ENCODE measurements at regions not wholly inside any gene's neighbourhood (a gene's known extent, or its start where the extent isn't known, plus 50 kb on each side); places are given as distances from the start of the nearest gene placed in this dataset.
A peak's percentile ranks its signal among the peaks of the same experiment; 100 is the strongest.

GRCh38 chr18:67864677-67865340 lies 348.3 kb upstream of the DSEL start:
- H3K9me3 ChIP-seq (ENCODE audit: control insufficient read depth in 4 of 4, low read length in 3 of 4): no peaks in the 10 kb centered on the region
- H3K4me1 ChIP-seq (ENCODE audit: control insufficient read depth in 4 of 4, insufficient read depth in 4 of 4, low read length in 3 of 4): no peaks in the 10 kb centered on the region
- 52% methylated on average over 2 of the region's 2 CpGs for WGBS
- TF ChIP-seq RAD21 (IDR thresholded peaks at IDR 0.05) (peak; percentile 56 to 61), EGR1 (IDR thresholded peaks at IDR 0.05; ENCODE audit: low read depth in 2 of 2) (no peak), RXRA (IDR thresholded peaks at IDR 0.05) (no peak)
- H3K27me3 ChIP-seq (ENCODE audit: control insufficient read depth in 4 of 4, insufficient read depth in 4 of 4, low read length in 3 of 4): no peaks in the 10 kb centered on the region
- no peak overlapping the region for H3K27ac ChIP-seq (ENCODE audit: low read depth in 1 of 2, low read length in 2 of 2)
- H3K9ac ChIP-seq (ENCODE audit: low read depth in 1 of 2, low read length in 2 of 2): no peak overlapping the region
- no peak overlapping the region for H3K4me3 ChIP-seq (ENCODE audit: low read depth in 1 of 3, low read length in 3 of 3)
- no peak for DNase-seq (ENCODE audit: low spot score)
- no peaks in the 10 kb centered on the region for H3K36me3 ChIP-seq (ENCODE audit: control insufficient read depth in 4 of 4, insufficient read depth in 3 of 4, low read depth in 1 of 4, low read length in 3 of 4)

- Histone ChIP-seq H3K4me3 (ENCODE audit: low read depth in 1 of 3, low read length in 3 of 3) (no peak overlapping the region), H3K27ac (ENCODE audit: low read depth in 1 of 2, low read length in 2 of 2) (no peak overlapping the region), H3K9me3 (ENCODE audit: control insufficient read depth in 4 of 4, low read length in 3 of 4) (peaks cover 0 to 3% (median 0%) of the 10 kb centered on the region in 4 donors), H3K27me3 (ENCODE audit: control insufficient read depth in 4 of 4, insufficient read depth in 4 of 4, low read length in 3 of 4) (peaks cover 0 to 2% (median 0%) of the 10 kb centered on the region in 4 donors), H3K9ac (ENCODE audit: low read depth in 1 of 2, low read length in 2 of 2) (no peak overlapping the region), H3K36me3 (ENCODE audit: control insufficient read depth in 4 of 4, insufficient read depth in 3 of 4, low read depth in 1 of 4, low read length in 3 of 4) (no peaks in the 10 kb centered on the region), H3K4me1 (ENCODE audit: control insufficient read depth in 4 of 4, insufficient read depth in 4 of 4, low read length in 3 of 4) (no peaks in the 10 kb centered on the region)
- no peak for DNase-seq (ENCODE audit: low spot score)
- no peak for TF ChIP-seq MAX (IDR thresholded peaks at IDR 0.05)
- TF ChIP-seq RAD21 (IDR thresholded peaks at IDR 0.05): no peak
- no peak for TF ChIP-seq GABPA (IDR thresholded peaks at IDR 0.05 in 1 of 2, conservative IDR thresholded peaks at IDR 0.05 in 1 of 2)
- WGBS: 91% methylated on average over 1 of the region's 1 CpG
These were observed 345.5 kb upstream of the DSEL start for GRCh38 chr18:67862069-67862468.

GRCh38 chr18:67854340-67854739 lies 337.8 kb upstream of the DSEL start:
- no peak overlapping the region for H3K27ac ChIP-seq (ENCODE audit: low read depth in 1 of 2, low read length in 2 of 2)
- H3K27me3 ChIP-seq (ENCODE audit: control insufficient read depth in 4 of 4, insufficient read depth in 4 of 4, low read length in 3 of 4): peaks cover 0 to 2% (median 0%) of the 10 kb centered on the region in 4 donors
- no peaks in the 10 kb centered on the region for H3K36me3 ChIP-seq (ENCODE audit: control insufficient read depth in 4 of 4, insufficient read depth in 3 of 4, low read depth in 1 of 4, low read length in 3 of 4)
- peaks cover 0 to 3% (median 0%) of the 10 kb centered on the region in 4 donors for H3K9me3 ChIP-seq (ENCODE audit: control insufficient read depth in 4 of 4, low read length in 3 of 4)
- TF ChIP-seq RAD21 (IDR thresholded peaks at IDR 0.05) (no peak), SP1 (IDR thresholded peaks at IDR 0.05) (no peak)
- peaks cover 0 to 2% (median 0%) of the 10 kb centered on the region in 4 donors for H3K4me1 ChIP-seq (ENCODE audit: control insufficient read depth in 4 of 4, insufficient read depth in 4 of 4, low read length in 3 of 4)
- H3K4me3 ChIP-seq (ENCODE audit: low read depth in 1 of 3, low read length in 3 of 3): no peak overlapping the region
- H3K9ac ChIP-seq (ENCODE audit: low read depth in 1 of 2, low read length in 2 of 2): no peak overlapping the region
- DNase-seq (ENCODE audit: low spot score): no peak

GRCh38 chr18:67846422-67847098 lies 330.0 kb upstream of the DSEL start:
- TF ChIP-seq FOXA1 (IDR thresholded peaks at IDR 0.05) (no peak), ZBTB33 (IDR thresholded peaks at IDR 0.05) (no peak), NR2F2 (IDR thresholded peaks at IDR 0.05) (no peak), TAF1 (conservative IDR thresholded peaks at IDR 0.05) (no peak), YY1 (IDR thresholded peaks at IDR 0.05) (no peak), RAD21 (IDR thresholded peaks at IDR 0.05) (no peak), RXRA (IDR thresholded peaks at IDR 0.05) (no peak), FOXA2 (IDR thresholded peaks at IDR 0.05) (no peak), EGR1 (IDR thresholded peaks at IDR 0.05; ENCODE audit: low read depth in 2 of 2) (no peak), HNF4G (IDR thresholded peaks at IDR 0.05) (no peak)
- Histone ChIP-seq H3K9ac (ENCODE audit: low read depth in 1 of 2, low read length in 2 of 2) (no peak overlapping the region), H3K36me3 (ENCODE audit: control insufficient read depth in 4 of 4, insufficient read depth in 3 of 4, low read depth in 1 of 4, low read length in 3 of 4) (no peaks in the 10 kb centered on the region), H3K9me3 (ENCODE audit: control insufficient read depth in 4 of 4, low read length in 3 of 4) (no peaks in the 10 kb centered on the region), H3K27ac (ENCODE audit: low read depth in 1 of 2, low read length in 2 of 2) (no peak overlapping the region), H3K4me3 (ENCODE audit: low read depth in 1 of 3, low read length in 3 of 3) (no peak overlapping the region), H3K27me3 (ENCODE audit: control insufficient read depth in 4 of 4, insufficient read depth in 4 of 4, low read length in 3 of 4) (no peaks in the 10 kb centered on the region), H3K4me1 (ENCODE audit: control insufficient read depth in 4 of 4, insufficient read depth in 4 of 4, low read length in 3 of 4) (no peaks in the 10 kb centered on the region)
- WGBS: 92% methylated on average over 4 of the region's 4 CpGs
- no peak for DNase-seq (ENCODE audit: low spot score)

Data from liver (tissue), 7 donors.